ENCODE measurements at regions not wholly inside any gene's neighbourhood (a gene's known extent, or its start where the extent isn't known, plus 50 kb on each side); places are given as distances from the start of the nearest gene placed in this dataset.

DNA sequence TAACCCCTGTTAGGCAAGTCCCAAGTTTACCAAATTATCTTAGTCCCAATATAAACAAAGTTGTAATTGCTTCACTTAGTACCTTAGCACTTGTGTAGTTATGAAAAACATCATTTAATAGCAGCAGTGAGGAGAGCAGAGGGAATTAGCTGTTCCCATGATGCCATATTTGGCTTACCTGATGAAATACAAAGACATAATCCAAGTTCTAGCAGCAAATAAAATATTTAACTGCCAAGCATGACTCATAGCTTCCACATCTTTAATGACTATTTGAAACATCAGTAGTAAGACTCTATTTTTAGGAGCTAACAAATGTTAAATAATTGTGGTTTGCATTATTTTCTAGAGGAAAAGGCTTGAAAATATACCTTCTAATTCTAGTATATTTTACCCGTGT lies 94.0 kb upstream of the MCHR2 start:
- Histone ChIP-seq H3K4me3 (no peak overlapping the region), H2AFZ (ENCODE audit: control insufficient read depth, low read depth, low read length) (no peak overlapping the region), H3K4me1 (ENCODE audit: control insufficient read depth, insufficient read depth, low read length) (no peaks in the 10 kb centered on the region), H3K27me3 (replicated peaks in 1 of 2; ENCODE audit: control insufficient read depth in 2 of 2, insufficient read depth in 2 of 2, low read length in 1 of 2) (no peaks in the 10 kb centered on the region), H3K79me2 (ENCODE audit: control insufficient read depth, insufficient read depth, low read length) (no peaks in the 10 kb centered on the region), H3K4me2 (ENCODE audit: control insufficient read depth, insufficient read depth) (no peak overlapping the region), H3K9me3 (replicated peaks; ENCODE audit: control insufficient read depth, insufficient read depth, low read length) (no peaks in the 10 kb centered on the region), H3K36me3 (ENCODE audit: control insufficient read depth in 2 of 2, insufficient read depth in 2 of 2, low read length in 1 of 2) (no peaks in the 10 kb centered on the region), H3K9ac (ENCODE audit: control insufficient read depth, insufficient read depth, low read length) (no peak overlapping the region), H3K27ac (ENCODE audit: control insufficient read depth, insufficient read depth) (no peak overlapping the region), H4K20me1 (ENCODE audit: control insufficient read depth, insufficient read depth) (no peaks in the 10 kb centered on the region)
- ChIA-PET SMC1A (ENCODE audit: uncharacterized antibody, unreplicated experiment) (interaction anchor here (1.4 to 1.7 kb wide), 2 partner anchors 13 kb away, joined by 3 read pairs; no protein-coding TSS in a partner anchor), CTCF (interaction anchor here (1.1 to 1.3 kb wide), 3 partner anchors 12 to 220 kb away, joined by 3 to 5 read pairs (median 4); no protein-coding TSS in a partner anchor), RAD21 (ENCODE audit: unreplicated experiment) (no interaction called here), POLR2A (no interaction called here)
- WGBS (ENCODE audit: insufficient coverage, insufficient replicate concordance, low lambda C conversion rate, missing lambda C conversion rate), result 65% methylated on average over 1 of the region's 1 CpG
- no peak for FAIRE-seq
- no peak for DNase-seq (ENCODE audit: low read depth, low spot score)
- no TSS peak for BruUV-seq (replicated peaks)
- in situ Hi-C loops (cut with MboI) (no loop called here), intact Hi-C loops (cut with micrococcal nuclease; ENCODE audit: unreplicated experiment) (no loop called here)
- no peak for ATAC-seq
- TF ChIP-seq, protein P1, sequence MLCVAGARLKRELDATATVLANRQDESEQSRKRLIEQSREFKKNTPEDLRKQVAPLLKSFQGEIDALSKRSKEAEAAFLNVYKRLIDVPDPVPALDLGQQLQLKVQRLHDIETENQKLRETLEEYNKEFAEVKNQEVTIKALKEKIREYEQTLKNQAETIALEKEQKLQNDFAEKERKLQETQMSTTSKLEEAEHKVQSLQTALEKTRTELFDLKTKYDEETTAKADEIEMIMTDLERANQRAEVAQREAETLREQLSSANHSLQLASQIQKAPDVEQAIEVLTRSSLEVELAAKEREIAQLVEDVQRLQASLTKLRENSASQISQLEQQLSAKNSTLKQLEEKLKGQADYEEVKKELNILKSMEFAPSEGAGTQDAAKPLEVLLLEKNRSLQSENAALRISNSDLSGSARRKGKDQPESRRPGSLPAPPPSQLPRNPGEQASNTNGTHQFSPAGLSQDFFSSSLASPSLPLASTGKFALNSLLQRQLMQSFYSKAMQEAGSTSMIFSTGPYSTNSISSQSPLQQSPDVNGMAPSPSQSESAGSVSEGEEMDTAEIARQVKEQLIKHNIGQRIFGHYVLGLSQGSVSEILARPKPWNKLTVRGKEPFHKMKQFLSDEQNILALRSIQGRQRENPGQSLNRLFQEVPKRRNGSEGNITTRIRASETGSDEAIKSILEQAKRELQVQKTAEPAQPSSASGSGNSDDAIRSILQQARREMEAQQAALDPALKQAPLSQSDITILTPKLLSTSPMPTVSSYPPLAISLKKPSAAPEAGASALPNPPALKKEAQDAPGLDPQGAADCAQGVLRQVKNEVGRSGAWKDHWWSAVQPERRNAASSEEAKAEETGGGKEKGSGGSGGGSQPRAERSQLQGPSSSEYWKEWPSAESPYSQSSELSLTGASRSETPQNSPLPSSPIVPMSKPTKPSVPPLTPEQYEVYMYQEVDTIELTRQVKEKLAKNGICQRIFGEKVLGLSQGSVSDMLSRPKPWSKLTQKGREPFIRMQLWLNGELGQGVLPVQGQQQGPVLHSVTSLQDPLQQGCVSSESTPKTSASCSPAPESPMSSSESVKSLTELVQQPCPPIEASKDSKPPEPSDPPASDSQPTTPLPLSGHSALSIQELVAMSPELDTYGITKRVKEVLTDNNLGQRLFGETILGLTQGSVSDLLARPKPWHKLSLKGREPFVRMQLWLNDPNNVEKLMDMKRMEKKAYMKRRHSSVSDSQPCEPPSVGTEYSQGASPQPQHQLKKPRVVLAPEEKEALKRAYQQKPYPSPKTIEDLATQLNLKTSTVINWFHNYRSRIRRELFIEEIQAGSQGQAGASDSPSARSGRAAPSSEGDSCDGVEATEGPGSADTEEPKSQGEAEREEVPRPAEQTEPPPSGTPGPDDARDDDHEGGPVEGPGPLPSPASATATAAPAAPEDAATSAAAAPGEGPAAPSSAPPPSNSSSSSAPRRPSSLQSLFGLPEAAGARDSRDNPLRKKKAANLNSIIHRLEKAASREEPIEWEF (IDR thresholded peaks at IDR 0.05; ENCODE audit: insufficient replicate concordance, low read depth, low read length), result no peak
- TF ChIP-seq, protein P2, sequence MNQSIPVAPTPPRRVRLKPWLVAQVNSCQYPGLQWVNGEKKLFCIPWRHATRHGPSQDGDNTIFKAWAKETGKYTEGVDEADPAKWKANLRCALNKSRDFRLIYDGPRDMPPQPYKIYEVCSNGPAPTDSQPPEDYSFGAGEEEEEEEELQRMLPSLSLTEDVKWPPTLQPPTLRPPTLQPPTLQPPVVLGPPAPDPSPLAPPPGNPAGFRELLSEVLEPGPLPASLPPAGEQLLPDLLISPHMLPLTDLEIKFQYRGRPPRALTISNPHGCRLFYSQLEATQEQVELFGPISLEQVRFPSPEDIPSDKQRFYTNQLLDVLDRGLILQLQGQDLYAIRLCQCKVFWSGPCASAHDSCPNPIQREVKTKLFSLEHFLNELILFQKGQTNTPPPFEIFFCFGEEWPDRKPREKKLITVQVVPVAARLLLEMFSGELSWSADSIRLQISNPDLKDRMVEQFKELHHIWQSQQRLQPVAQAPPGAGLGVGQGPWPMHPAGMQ (IDR thresholded peaks at IDR 0.05; ENCODE audit: borderline replicate concordance), result no peak
- TF ChIP-seq, protein P3, sequence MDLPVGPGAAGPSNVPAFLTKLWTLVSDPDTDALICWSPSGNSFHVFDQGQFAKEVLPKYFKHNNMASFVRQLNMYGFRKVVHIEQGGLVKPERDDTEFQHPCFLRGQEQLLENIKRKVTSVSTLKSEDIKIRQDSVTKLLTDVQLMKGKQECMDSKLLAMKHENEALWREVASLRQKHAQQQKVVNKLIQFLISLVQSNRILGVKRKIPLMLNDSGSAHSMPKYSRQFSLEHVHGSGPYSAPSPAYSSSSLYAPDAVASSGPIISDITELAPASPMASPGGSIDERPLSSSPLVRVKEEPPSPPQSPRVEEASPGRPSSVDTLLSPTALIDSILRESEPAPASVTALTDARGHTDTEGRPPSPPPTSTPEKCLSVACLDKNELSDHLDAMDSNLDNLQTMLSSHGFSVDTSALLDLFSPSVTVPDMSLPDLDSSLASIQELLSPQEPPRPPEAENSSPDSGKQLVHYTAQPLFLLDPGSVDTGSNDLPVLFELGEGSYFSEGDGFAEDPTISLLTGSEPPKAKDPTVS (IDR thresholded peaks at IDR 0.05; ENCODE audit: low read depth, low read length), result no peak
- TF ChIP-seq CBX3 (IDR thresholded peaks at IDR 0.05; ENCODE audit: borderline replicate concordance, low read depth), result no peak
- TF ChIP-seq CREM (IDR thresholded peaks at IDR 0.05; ENCODE audit: low read depth), result no peak
- TF ChIP-seq ZNF274 (IDR thresholded peaks at IDR 0.05; ENCODE audit: insufficient read depth, insufficient read length), result no peak
- TF ChIP-seq, protein P4, sequence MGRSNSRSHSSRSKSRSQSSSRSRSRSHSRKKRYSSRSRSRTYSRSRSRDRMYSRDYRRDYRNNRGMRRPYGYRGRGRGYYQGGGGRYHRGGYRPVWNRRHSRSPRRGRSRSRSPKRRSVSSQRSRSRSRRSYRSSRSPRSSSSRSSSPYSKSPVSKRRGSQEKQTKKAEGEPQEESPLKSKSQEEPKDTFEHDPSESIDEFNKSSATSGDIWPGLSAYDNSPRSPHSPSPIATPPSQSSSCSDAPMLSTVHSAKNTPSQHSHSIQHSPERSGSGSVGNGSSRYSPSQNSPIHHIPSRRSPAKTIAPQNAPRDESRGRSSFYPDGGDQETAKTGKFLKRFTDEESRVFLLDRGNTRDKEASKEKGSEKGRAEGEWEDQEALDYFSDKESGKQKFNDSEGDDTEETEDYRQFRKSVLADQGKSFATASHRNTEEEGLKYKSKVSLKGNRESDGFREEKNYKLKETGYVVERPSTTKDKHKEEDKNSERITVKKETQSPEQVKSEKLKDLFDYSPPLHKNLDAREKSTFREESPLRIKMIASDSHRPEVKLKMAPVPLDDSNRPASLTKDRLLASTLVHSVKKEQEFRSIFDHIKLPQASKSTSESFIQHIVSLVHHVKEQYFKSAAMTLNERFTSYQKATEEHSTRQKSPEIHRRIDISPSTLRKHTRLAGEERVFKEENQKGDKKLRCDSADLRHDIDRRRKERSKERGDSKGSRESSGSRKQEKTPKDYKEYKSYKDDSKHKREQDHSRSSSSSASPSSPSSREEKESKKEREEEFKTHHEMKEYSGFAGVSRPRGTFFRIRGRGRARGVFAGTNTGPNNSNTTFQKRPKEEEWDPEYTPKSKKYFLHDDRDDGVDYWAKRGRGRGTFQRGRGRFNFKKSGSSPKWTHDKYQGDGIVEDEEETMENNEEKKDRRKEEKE (IDR thresholded peaks at IDR 0.05), result no peak
- TF ChIP-seq, protein P5, sequence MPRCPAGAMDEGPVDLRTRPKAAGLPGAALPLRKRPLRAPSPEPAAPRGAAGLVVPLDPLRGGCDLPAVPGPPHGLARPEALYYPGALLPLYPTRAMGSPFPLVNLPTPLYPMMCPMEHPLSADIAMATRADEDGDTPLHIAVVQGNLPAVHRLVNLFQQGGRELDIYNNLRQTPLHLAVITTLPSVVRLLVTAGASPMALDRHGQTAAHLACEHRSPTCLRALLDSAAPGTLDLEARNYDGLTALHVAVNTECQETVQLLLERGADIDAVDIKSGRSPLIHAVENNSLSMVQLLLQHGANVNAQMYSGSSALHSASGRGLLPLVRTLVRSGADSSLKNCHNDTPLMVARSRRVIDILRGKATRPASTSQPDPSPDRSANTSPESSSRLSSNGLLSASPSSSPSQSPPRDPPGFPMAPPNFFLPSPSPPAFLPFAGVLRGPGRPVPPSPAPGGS (IDR thresholded peaks at IDR 0.05; ENCODE audit: borderline replicate concordance, insufficient read depth, low read depth, low read length, poor library complexity, severe bottlenecking), result no peak
- no peak for TF ChIP-seq MEF2B (IDR thresholded peaks at IDR 0.05; ENCODE audit: partially characterized antibody, poor library complexity, severe bottlenecking)
- no peak for TF ChIP-seq BCL11A (IDR thresholded peaks at IDR 0.05; ENCODE audit: low read depth, low read length)

All from GM12878 (cell line).